GM12878 (cell line): ENCODE measurements at regions not wholly inside any gene's neighbourhood (a gene's known extent, or its start where the extent isn't known, plus 50 kb on each side); places are given as distances from the start of the nearest gene placed in this dataset.

Experiments used
- BACH1 ChIP-seq: fragments of 450-650 bp; IDR thresholded peaks from 2 replicates; pipeline ENCODE4 v1.6.1; 2017; ENCODE audit warnings: mild to moderate bottlenecking, borderline replicate concordance
- CBFB ChIP-seq: IDR thresholded peaks from 2 replicates; pipeline ENCODE4 v1.6.1; 2016; ENCODE audit warnings: antibody characterized with exemption, low read depth
- CEBPZ ChIP-seq: fragments of 150-350 bp; IDR thresholded peaks from 2 replicates; pipeline ENCODE4 v1.6.1; 2016; ENCODE audit warnings: low read depth, low read length
- CUX1 ChIP-seq: IDR thresholded peaks from 2 replicates; pipeline ENCODE4 v1.6.1; 2012; ENCODE audit warnings: improper control_type of control experiment, low read depth, low read length; ENCODE audit not compliant: insufficient replicate concordance
- MYC ChIP-seq: IDR thresholded peaks from 2 replicates; pipeline ENCODE4 v1.6.1; 2011; ENCODE audit warnings: mild to moderate bottlenecking, low read length, moderate library complexity, inconsistent platforms; ENCODE audit not compliant: insufficient read depth, insufficient replicate concordance, insufficient read length, severe bottlenecking
- NFYB ChIP-seq: IDR thresholded peaks from 2 replicates; pipeline ENCODE4 v1.6.1; 2011; ENCODE audit warnings: low read depth, mild to moderate bottlenecking, low read length, improper control_type of control experiment, moderate library complexity; ENCODE audit not compliant: insufficient read depth
- NR2C2 ChIP-seq: IDR thresholded peaks from 2 replicates; pipeline ENCODE4 v1.6.1; 2011; ENCODE audit warnings: borderline replicate concordance, low read depth; ENCODE audit not compliant: control insufficient read depth, insufficient read length
- POLR2AphosphoS2 ChIP-seq: IDR thresholded peaks from 2 replicates; pipeline ENCODE4 v1.6.1; 2011; ENCODE audit warnings: low read depth, mild to moderate bottlenecking, low read length, improper control_type of control experiment, moderate library complexity
- POU2F2 ChIP-seq: IDR thresholded peaks from 3 replicates; pipeline ENCODE4 v1.6.1; 2011; ENCODE audit warnings: low read depth, mild to moderate bottlenecking, low read length, borderline replicate concordance
- RCOR1 ChIP-seq: conservative IDR thresholded peaks from 2 replicates; pipeline ENCODE4 v1.6.1; 2012; ENCODE audit warnings: low read depth, low read length, improper control_type of control experiment
- SREBF1 ChIP-seq: IDR thresholded peaks from 2 replicates; pipeline ENCODE4 v1.6.1; 2012; ENCODE audit warnings: mild to moderate bottlenecking, low read length
- STAT1 ChIP-seq: fragments of 450-650 bp; conservative IDR thresholded peaks from 2 replicates; pipeline ENCODE4 v1.6.1; 2014; ENCODE audit warnings: antibody characterized with exemption, mild to moderate bottlenecking
- ZBTB40 ChIP-seq: fragments of 450-650 bp; IDR thresholded peaks from 2 replicates; pipeline ENCODE4 v1.6.1; 2016; ENCODE audit warnings: mild to moderate bottlenecking, moderate library complexity, borderline replicate concordance
- TF ChIP-seq, protein P1 (sequence below): IDR thresholded peaks from 2 replicates; pipeline ENCODE4 v1.6.1; 2011; ENCODE audit warnings: borderline replicate concordance, low read depth, mild to moderate bottlenecking, moderate library complexity, mixed read lengths, low read length; ENCODE audit not compliant: insufficient read depth; ENCODE audit errors: extremely low read length

GRCh38 chr10:123553810-123554430 lies 112.2 kb upstream of the GPR26 start (continued):
- TF ChIP-seq CEBPZ, result no peak
- TF ChIP-seq CUX1, result no peak
- no peak for TF ChIP-seq RCOR1
- TF ChIP-seq POU2F2, result peak; percentile 51; the same call in 2 of the 3 replicates
- TF ChIP-seq SREBF1, result no peak
- no peak for TF ChIP-seq NR2C2
- TF ChIP-seq, protein P1, sequence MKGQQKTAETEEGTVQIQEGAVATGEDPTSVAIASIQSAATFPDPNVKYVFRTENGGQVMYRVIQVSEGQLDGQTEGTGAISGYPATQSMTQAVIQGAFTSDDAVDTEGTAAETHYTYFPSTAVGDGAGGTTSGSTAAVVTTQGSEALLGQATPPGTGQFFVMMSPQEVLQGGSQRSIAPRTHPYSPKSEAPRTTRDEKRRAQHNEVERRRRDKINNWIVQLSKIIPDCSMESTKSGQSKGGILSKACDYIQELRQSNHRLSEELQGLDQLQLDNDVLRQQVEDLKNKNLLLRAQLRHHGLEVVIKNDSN, result no peak
- no peak for TF ChIP-seq CBFB
- TF ChIP-seq MYC, result no peak
- TF ChIP-seq BACH1, result no peak
- TF ChIP-seq POLR2AphosphoS2, result no peak
- TF ChIP-seq STAT1, result no peak
- no peak for TF ChIP-seq NFYB
- TF ChIP-seq ZBTB40, result no peak
